Myocyte (in vitro differentiated cells): ENCODE measurements at regions not wholly inside any gene's neighbourhood (a gene's known extent, or its start where the extent isn't known, plus 50 kb on each side); places are given as distances from the start of the nearest gene placed in this dataset.
"Not testable (repeated sequence)": the region's sequence is repeated elsewhere in the genome, so short reads cannot be mapped to it uniquely, and the experiment has no call there.

Experiments
- DNase-seq: peaks from one replicate; pipeline ENCODE4 v3.0.0-alpha.2; 2012; ENCODE audit warnings: low read depth

DNA sequence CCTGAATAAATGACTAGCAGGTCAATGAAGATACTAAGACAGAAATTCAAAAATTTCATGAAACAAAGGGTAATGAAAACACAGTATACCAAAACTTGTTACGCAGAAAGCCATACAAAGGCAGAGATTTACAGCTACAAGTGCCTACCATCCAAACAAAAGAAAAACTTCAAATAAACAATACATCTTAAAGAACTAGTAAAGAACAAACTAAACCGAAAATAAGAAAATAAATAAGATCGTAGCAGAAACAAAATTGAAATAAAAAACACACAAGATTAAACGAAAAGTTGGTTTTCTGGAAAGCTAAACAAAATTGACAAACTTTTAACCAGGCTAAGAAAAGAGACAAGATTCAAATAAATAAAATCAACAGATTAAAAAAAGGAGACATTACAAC lies 51.5 kb downstream of the VPREB1 start:
- DNase-seq: not testable (repeated sequence)

DNA sequence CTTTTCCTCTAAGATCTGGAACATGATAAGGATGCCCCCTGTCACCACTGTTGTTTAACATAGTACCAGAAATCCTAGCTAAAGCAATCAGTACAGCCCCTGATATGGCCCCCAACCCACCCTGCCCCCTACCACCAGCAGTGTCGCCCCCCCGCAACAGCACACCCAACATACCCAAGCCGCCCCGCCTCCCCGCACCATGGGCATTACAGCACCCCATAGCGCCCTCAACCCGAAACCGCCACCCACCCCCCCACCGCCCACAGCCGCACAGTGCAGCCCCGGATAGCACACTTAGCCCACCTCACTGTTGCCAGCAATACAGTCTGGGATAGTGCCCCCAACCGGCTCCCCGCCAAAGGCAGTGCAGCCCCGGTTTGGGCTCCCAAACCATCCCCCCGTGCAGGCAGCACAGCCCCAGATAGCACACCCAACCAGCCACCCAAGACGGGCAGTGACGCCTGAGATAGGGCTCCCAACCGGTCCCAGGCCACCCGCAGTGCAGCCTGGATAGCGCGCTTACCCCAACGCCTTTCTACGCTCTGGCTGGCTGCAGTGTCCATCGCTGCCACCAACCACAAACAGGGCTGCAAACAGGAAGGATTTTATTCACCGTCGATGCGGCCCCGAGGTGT lies 52.7 kb downstream of the VPREB1 start:
- DNase-seq: peak; percentile 12

GRCh38 chr22:22297794-22298653 lies 53.4 kb downstream of the VPREB1 start:
- DNase-seq: peak; percentile 71

- DNase-seq: not testable (repeated sequence)
Observed at GRCh38 chr22:22298654-22299009, 54.0 kb downstream of the VPREB1 start.

GRCh38 chr22:22300511-22300910 lies 55.9 kb downstream of the VPREB1 start:
- DNase-seq: not testable (repeated sequence)

DNA sequence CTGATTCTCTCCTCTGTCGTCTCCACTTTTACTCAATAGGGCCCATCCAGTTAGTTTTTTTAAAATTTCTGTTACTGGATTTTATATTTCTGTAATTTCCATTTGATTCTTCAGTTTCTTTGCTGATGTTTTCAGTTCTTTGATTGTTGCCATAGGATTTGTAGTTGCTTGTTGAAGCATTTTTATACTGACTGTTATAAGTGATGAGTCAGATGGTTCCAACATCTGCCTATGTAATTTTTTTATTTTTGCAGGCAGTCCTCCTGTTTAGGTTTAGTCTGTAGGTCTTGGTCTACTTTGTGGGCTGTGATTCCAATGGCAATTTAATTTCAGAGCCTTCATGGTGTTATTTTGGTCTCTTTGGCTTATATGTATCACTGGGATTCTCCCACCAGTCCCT lies 56.4 kb downstream of the VPREB1 start:
- not testable (repeated sequence) for DNase-seq

DNA sequence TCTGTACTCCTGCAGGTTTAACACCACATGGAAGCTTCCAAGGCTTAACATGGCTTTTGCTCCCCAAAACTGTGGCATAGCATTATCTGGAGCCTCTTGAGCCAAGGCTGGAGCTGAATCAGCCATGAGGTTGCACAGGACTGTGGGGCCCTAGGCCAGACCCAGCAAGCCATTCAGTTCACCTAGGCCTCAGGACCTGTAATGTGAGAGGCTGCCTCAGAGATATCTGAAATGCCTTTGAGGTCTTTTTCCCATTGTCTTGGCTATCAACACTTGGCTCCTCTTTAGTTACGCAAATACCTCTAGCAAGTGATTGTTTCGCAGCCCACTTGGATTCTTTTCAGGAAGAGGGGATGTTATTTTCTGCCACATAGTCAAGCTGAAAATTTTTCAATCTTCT lies 72.0 kb downstream of the VPREB1 start:
- peak; percentile 4 for DNase-seq

DNA sequence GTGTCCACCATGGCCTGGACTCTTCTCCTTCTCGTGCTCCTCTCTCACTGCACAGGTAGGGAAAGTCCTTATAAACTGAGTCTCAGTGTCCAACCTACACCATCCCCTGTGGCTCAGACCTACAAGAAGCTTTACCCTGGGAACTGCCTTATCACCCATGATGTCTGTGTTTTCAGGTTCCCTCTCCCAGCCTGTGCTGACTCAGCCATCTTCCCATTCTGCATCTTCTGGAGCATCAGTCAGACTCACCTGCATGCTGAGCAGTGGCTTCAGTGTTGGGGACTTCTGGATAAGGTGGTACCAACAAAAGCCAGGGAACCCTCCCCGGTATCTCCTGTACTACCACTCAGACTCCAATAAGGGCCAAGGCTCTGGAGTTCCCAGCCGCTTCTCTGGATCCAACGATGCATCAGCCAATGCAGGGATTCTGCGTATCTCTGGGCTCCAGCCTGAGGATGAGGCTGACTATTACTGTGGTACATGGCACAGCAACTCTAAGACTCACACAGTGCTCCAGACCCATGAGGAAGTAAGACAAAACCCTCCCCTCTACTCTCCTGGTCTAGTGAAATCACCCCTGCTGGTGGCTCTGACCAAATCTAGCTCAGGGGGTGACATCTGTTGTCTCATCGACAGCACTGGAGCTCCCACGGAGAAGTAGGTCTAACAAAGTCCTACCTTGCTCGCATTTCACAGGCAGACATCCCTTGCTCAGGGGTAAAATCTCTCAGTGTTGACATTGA lies 74.3 kb downstream of the VPREB1 start:
- DNase-seq: no peak

DNA sequence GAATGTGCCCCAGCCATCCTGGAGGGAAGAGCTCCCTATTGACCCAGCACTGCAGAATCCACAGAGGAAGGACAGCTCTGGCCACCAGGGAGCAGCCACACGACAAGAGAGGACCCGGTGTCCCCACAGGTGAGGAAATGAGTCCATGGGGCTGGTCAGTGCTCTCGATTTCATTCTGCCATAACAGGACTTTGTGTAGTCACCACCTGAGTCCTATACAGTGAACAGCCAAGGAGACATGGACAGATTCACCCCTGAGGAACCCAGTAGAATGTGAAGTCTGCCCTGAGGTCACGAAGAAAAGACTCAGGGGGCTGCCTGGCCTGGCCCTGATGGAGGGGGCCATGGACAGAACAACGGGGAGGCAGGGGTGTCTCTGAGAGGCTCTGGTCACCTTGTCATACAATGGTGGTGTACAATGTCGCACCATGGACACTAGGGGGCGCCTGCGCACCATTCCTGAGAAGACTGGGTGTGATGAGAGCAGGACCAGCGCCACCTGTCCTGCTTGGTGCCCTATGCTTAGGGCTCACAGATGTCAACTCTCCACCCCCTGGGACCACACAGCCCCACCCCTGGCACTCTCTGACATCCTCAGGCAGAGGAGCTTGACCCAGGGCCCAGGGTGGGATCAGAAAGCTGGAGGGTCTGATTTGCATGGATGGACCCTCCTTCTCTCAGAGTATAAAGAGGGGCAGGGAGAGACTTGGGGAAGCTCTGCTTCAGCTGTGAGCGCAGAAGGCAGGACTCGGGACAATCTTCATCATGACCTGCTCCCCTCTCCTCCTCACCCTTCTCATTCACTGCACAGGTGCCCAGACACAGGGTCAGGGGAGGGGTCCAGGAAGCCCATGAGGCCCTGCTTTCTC lies 77.4 kb downstream of the VPREB1 start:
- DNase-seq: peak; percentile 74

- DNase-seq: no peak
Observed at GRCh38 chr22:22322792-22323191, 78.2 kb downstream of the VPREB1 start.

DNA sequence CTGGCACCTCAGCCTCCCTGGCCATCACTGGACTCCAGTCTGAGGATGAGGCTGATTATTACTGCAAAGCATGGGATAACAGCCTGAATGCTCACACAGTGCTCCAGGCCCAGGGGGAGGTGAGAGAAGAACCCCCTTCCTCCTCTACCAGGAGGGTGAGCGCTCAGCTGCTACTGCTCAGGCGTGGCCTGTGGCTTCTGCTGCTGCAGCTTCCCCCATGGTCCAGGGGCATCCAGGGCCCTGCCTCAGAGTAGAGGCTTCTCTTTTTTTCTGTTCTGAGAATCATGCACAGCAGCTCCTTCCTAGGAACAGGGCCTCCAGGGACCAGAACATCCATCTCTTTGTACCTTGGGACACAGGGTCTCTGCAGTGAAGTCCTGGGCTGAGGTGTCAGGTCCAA lies 83.1 kb downstream of the VPREB1 start:
- DNase-seq: no peak

DNA sequence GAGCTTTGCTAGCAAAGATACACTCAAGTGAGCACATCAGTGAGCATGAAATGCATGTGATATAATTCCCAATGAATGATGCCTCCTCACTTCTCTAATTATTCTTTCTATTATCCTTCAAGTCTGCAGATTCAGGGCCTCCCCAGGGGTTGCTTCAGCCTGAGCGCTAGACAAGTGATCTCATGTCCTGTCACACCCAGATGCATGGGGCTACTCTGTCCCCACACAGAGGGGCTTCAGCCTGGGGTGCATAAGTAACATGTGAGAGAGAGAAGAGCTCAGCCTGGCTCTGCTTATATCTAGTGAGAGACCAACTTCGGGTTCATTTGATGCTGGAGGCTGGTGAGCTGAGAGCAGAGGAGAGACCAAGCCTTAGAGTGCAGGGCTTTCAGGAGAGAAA lies 85.2 kb downstream of the VPREB1 start:
- no peak for DNase-seq

GRCh38 chr22:22335640-22336039 lies 91.1 kb downstream of the VPREB1 start:
- not testable (repeated sequence) for DNase-seq

DNA sequence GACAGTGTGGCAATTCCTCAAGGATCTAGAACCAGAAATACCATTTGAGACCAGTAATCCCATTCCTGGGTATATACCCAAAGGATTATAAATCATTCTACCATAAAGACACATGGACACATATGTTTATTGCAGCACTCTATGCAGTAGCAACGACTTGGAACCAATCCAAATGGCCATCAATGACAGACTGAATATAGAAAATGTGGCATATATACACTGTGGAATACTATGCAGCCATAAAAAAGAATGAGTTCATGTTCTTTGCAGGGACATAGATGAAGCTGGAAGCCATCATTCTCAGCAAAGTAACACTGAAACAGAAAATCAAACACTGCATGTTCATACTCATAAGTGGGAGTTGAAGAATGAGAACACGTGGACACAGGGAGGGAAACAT lies 91.7 kb downstream of the VPREB1 start:
- DNase-seq: not testable (repeated sequence)

DNA sequence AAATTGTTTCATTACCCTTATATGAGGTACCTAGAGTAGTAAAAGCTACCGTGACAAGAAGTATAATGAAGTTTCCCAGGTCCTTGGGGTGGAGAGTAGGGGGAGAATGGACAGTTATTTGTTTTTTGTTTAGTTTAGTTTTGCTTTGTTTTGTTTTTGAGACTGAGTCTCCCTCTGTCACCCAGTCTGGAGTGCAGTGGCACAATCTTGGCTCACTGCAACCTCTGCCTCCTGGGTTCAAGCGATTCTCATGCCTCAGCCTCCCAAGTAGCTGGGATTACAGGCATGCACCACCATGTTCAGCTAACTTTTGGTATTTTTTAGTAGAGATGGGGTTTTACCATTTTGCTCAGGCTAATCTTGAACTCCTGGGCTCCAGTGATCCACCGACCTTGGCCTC lies 94.2 kb downstream of the VPREB1 start:
- not testable (repeated sequence) for DNase-seq

DNA sequence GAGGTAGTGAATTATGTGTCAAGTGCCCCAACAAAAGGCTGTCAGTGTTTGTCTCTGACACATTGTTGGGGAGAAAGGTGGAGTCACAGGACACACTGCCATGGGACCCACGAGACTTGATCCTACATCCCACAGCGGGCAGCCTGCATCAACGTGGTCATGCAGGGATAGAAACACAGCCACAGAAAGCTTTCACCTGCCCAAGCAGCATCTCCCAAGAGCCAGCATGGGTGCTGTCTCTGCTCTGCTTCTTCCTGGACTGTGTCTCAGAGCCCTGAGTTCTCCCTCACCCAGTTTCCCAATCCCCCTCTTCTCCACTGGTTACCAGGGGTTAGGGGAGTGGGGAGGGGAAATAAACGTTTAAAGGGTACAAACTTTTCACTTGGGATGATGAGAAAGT lies 97.2 kb downstream of the VPREB1 start:
- no peak for DNase-seq

DNA sequence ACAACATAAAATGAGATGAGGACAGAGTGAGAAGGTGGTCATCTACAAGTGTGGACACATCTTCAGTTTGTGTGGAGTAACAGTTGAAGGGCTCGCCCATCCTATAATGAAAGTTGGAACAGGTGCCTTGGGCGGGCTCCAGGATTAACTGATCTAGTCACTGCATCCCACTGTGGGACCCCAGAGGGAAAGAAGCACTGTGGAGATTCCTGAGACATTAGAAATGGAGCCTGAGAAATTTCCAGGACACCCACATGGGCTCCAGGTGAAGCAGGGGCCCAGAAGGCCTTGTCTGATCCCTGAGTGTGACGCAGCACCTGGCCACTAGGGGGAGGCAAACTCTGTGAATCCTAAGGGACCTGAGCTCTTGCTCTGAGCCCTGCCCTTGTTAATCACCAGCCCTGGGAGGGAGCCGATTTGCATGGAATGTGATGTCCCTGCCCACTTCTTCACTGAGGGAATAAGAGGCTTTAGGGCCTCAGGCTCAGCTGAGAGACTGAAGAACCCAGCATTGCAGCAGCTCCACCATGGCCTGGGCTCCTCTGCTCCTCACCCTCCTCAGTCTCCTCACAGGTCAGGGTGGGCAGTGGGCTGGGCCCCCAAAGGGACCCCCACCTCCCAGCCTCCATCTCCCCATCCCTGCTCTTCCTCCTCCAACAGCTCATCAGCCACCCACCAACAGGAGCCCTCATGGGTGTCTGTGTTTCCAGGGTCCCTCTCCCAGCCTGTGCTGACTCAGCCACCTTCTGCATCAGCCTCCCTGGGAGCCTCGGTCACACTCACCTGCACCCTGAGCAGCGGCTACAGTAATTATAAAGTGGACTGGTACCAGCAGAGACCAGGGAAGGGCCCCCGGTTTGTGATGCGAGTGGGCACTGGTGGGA lies 98.4 kb downstream of the VPREB1 start:
- DNase-seq: peak; percentile 28

- DNase-seq: no peak
Observed at GRCh38 chr22:22343581-22344296, 99.2 kb downstream of the VPREB1 start.

DNA sequence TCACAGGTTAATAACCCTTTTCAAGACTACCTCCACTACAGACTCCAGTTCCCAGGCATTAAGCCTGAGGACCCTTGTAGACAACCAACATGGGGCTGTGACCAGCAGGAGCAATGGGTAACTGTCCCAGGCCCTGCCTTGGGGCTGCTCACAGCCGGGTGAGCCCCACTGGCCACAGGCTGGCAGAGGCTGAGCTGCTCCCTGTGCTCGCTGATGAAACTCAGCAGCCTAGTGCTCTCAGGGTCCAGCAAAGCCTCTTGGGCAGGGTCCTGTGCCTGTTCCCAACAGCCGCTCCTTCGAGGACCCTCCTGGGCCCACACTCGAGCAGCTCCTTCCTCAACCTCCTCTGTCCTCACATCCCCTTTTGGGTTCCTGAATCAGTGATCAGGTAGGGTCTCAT lies 99.8 kb downstream of the VPREB1 start:
- DNase-seq: no peak
